ENCODE measurements at regions not wholly inside any gene's neighbourhood (a gene's known extent, or its start where the extent isn't known, plus 50 kb on each side); places are given as distances from the start of the nearest gene placed in this dataset.

GRCh38 chr12:113640837-113641236 is 169.2 kb upstream of the LHX5 start:
- TF ChIP-seq CTCF (IDR thresholded peaks at IDR 0.05), result no peak
- TF ChIP-seq POLR2A (IDR thresholded peaks at IDR 0.05), result no peak
